Epithelial cell of esophagus (primary cell): ENCODE measurements at regions not wholly inside any gene's neighbourhood (a gene's known extent, or its start where the extent isn't known, plus 50 kb on each side); places are given as distances from the start of the nearest gene placed in this dataset.
A peak's percentile ranks its signal among the peaks of the same experiment; 100 is the strongest.
"Not testable (repeated sequence)": the region's sequence is repeated elsewhere in the genome, so short reads cannot be mapped to it uniquely, and the experiment has no call there.

Source experiments
- DNase-seq: peaks from one replicate; pipeline ENCODE4 v3.0.0; 2010; ENCODE audit warnings: low read depth
- H3K4me3 ChIP-seq: 2 replicates; pipeline ENCODE4 v1.5.1; 2011; ENCODE audit warnings: mild to moderate bottlenecking, low read length, control low read depth
- CTCF ChIP-seq: IDR thresholded peaks from 2 replicates; pipeline ENCODE4 v1.5.1; 2011; ENCODE audit warnings: low read depth, mild to moderate bottlenecking, low read length, control low read depth, inconsistent platforms; ENCODE audit not compliant: insufficient read depth; ENCODE audit errors: missing control alignments

- H3K4me3 ChIP-seq: no peak overlapping the region
- no peak for TF ChIP-seq CTCF
- DNase-seq: no peak
These were observed 146.4 kb upstream of the DCAF8L1 start for GRCh38 chrX:28127662-28128061.

- DNase-seq: no peak
- TF ChIP-seq CTCF: no peak
- no peak overlapping the region for H3K4me3 ChIP-seq
These were observed 145.6 kb upstream of the DCAF8L1 start for GRCh38 chrX:28126886-28127285.

GRCh38 chrX:28124416-28124815 lies 143.2 kb upstream of the DCAF8L1 start:
- no peak overlapping the region for H3K4me3 ChIP-seq
- no peak for DNase-seq
- TF ChIP-seq CTCF: no peak

GRCh38 chrX:28120580-28121245 lies 139.5 kb upstream of the DCAF8L1 start:
- DNase-seq, H3K4me3 ChIP-seq: not testable (repeated sequence)

GRCh38 chrX:28120072-28120471 lies 138.8 kb upstream of the DCAF8L1 start:
- H3K4me3 ChIP-seq: no peak overlapping the region
- DNase-seq: peak; percentile 64
- no peak for TF ChIP-seq CTCF

GRCh38 chrX:28108186-28108945 lies 127.1 kb upstream of the DCAF8L1 start:
- no peak overlapping the region for H3K4me3 ChIP-seq
- TF ChIP-seq CTCF: no peak
- DNase-seq: no peak

- H3K4me3 ChIP-seq: no peak overlapping the region
- no peak for DNase-seq
- TF ChIP-seq CTCF: no peak
These were observed 117.9 kb upstream of the DCAF8L1 start for GRCh38 chrX:28099166-28099565.
